Keratinocyte (primary cell): ENCODE measurements at regions not wholly inside any gene's neighbourhood (a gene's known extent, or its start where the extent isn't known, plus 50 kb on each side); places are given as distances from the start of the nearest gene placed in this dataset.

Experiments
- DNase-seq: peaks from one replicate; pipeline ENCODE4 v3.0.0-alpha.2; 2011; ENCODE audit warnings: low read depth, missing footprints, low spot score
- FAIRE-seq: peaks from 2 replicates; lab custom pipeline; 2011; peaks lifted over from hg19 to GRCh38; lab: Jason Lieb, UNC
- H2AFZ ChIP-seq: 2 replicates; pipeline ENCODE4 v1.6.0; 2012; ENCODE audit warnings: low read length, control low read depth, inconsistent platforms; ENCODE audit not compliant: control insufficient read depth
- H3K27ac ChIP-seq: 2 replicates; pipeline ENCODE4 v1.5.1; 2011; ENCODE audit warnings: low read length; ENCODE audit not compliant: control insufficient read depth, insufficient read depth
- H3K27me3 ChIP-seq: 3 replicates; pipeline ENCODE4 v1.6.0; 2011; ENCODE audit warnings: low read length; ENCODE audit not compliant: control insufficient read depth, insufficient read depth; ENCODE audit errors: extremely low read depth
- H3K36me3 ChIP-seq, 2 experiments: 2 replicates in 1 of 2; 3 replicates in 1 of 2; pipeline ENCODE4 v1.5.1; 2011; ENCODE audit warnings: low read length in 2 of 2, mild to moderate bottlenecking in 1 of 2; ENCODE audit not compliant: control insufficient read depth in 2 of 2, insufficient read depth in 2 of 2; ENCODE audit errors: extremely low read depth in 1 of 2
- H3K4me1 ChIP-seq: 3 replicates; pipeline ENCODE4 v1.5.1; 2011; ENCODE audit warnings: low read length; ENCODE audit not compliant: control insufficient read depth, insufficient read depth; ENCODE audit errors: extremely low read depth
- H3K4me2 ChIP-seq: 3 replicates; pipeline ENCODE4 v1.6.0; 2011; ENCODE audit warnings: low read depth, low read length; ENCODE audit not compliant: control insufficient read depth, insufficient read depth; ENCODE audit errors: extremely low read depth
- H3K4me3 ChIP-seq, 3 experiments: fragments of 200-600 bp in 1 of 3; sonication (generic) in 1 of 3; 2 replicates in 2 of 3; 3 replicates in 1 of 3; pipeline ENCODE4 v1.5.1; 2011 to 2016; ENCODE audit warnings: low read length in 3 of 3, mild to moderate bottlenecking in 3 of 3, control low read depth in 2 of 3, inconsistent platforms in 1 of 3, low read depth in 1 of 3, mixed read lengths in 1 of 3, mixed run types in 1 of 3, moderate library complexity in 1 of 3; ENCODE audit not compliant: control insufficient read depth in 2 of 3, insufficient read depth in 2 of 3; ENCODE audit errors: extremely low read depth in 1 of 3
- H3K79me2 ChIP-seq: 2 replicates; pipeline ENCODE4 v1.6.0; 2012; ENCODE audit warnings: low read length; ENCODE audit not compliant: control insufficient read depth, insufficient read depth
- H3K9ac ChIP-seq: 3 replicates; pipeline ENCODE4 v1.6.0; 2011; ENCODE audit warnings: low read length; ENCODE audit not compliant: control insufficient read depth, insufficient read depth; ENCODE audit errors: extremely low read depth
- H3K9me1 ChIP-seq: 3 replicates; pipeline ENCODE4 v1.6.0; 2011; ENCODE audit warnings: low read length; ENCODE audit not compliant: control insufficient read depth, insufficient read depth; ENCODE audit errors: extremely low read depth
- H3K9me3 ChIP-seq: 2 replicates; pipeline ENCODE4 v1.5.1; 2012; ENCODE audit warnings: low read depth, low read length; ENCODE audit not compliant: control insufficient read depth
- H4K20me1 ChIP-seq: 3 replicates; pipeline ENCODE4 v1.6.0; 2011; ENCODE audit warnings: low read length; ENCODE audit not compliant: control insufficient read depth, insufficient read depth; ENCODE audit errors: extremely low read depth
- EZH2 ChIP-seq: IDR thresholded peaks from one replicate; pipeline ENCODE4 v1.6.1; 2012; ENCODE audit warnings: inconsistent platforms, mild to moderate bottlenecking, low read length, moderate library complexity
- dilution Hi-C: fragments of 300-500 bp; cut with MboI; formaldehyde crosslinking; loops from one replicate; pipeline ENCODE4 v1.7.0; 2020; ENCODE audit warnings: low sequenced_read_pairs; ENCODE audit not compliant: extremely low pct_ligation_motif_present
- TF ChIP-seq, protein P1 (sequence below), 3 experiments: IDR thresholded peaks in 1 of 3; conservative IDR thresholded peaks in 1 of 3; optimal IDR thresholded peaks in 1 of 3; 2 replicates in 2 of 3; 3 replicates in 1 of 3; pipeline versions ENCODE3 to v1.5.1; 2011; ENCODE audit warnings: low read length in 3 of 3, mild to moderate bottlenecking in 3 of 3, moderate library complexity in 2 of 3, control low read depth in 1 of 3, inconsistent platforms in 1 of 3; ENCODE audit not compliant: insufficient read depth in 2 of 3; ENCODE audit errors: extremely low read depth in 1 of 3

DNA sequence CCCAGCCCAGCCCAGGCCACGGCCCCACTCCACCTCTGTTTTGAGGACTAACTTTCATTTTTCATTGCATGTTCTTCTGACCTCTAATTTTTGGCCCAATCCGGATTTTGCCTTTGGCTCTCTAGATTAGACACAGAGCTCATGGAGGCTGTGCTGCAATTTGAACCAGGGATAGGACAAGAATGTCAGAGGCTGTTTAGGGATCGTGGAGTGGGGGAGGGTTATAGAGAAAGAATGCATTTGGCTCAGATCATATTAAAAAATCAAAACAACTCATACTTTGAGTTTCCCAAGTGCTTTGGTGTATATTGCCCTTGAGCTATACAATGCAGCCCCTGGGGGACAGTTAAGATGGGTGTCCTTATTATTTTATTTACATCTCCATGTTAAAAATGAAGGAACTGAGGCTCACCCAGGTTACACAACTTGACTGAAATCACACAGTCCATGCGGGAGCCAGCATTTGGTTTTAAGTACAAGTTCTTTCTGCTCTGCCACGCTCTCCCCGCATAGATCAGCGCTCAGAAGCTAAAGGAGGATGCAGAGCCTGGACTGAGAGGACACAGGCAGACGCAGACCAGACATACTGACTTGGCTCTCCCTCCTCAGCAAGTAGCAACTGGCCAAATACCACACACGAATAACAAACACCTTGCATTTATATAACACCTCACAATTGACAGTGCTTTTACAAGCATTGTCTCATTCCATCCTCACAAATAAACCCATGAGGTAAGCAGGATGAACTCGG is 126.4 kb upstream of the RAI14 start:
- Histone ChIP-seq H3K4me3 (no peak overlapping the region), H3K27me3 (no peaks in the 10 kb centered on the region), H3K9ac (no peak overlapping the region), H2AFZ (peak overlapping the region; percentile 27), H3K79me2 (no peaks in the 10 kb centered on the region), H3K27ac (no peak overlapping the region), H3K4me1 (peaks cover 23% of the 10 kb centered on the region), H4K20me1 (no peaks in the 10 kb centered on the region), H3K9me1 (no peaks in the 10 kb centered on the region), H3K9me3 (no peaks in the 10 kb centered on the region), H3K36me3 (no peaks in the 10 kb centered on the region), H3K4me2 (no peak overlapping the region)
- TF ChIP-seq, protein P1, sequence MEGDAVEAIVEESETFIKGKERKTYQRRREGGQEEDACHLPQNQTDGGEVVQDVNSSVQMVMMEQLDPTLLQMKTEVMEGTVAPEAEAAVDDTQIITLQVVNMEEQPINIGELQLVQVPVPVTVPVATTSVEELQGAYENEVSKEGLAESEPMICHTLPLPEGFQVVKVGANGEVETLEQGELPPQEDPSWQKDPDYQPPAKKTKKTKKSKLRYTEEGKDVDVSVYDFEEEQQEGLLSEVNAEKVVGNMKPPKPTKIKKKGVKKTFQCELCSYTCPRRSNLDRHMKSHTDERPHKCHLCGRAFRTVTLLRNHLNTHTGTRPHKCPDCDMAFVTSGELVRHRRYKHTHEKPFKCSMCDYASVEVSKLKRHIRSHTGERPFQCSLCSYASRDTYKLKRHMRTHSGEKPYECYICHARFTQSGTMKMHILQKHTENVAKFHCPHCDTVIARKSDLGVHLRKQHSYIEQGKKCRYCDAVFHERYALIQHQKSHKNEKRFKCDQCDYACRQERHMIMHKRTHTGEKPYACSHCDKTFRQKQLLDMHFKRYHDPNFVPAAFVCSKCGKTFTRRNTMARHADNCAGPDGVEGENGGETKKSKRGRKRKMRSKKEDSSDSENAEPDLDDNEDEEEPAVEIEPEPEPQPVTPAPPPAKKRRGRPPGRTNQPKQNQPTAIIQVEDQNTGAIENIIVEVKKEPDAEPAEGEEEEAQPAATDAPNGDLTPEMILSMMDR (optimal IDR thresholded peaks at IDR 0.05 in 1 of 3, IDR thresholded peaks at IDR 0.05 in 1 of 3, conservative IDR thresholded peaks at IDR 0.05 in 1 of 3; ENCODE audit: extremely low read depth in 1 of 3, insufficient read depth in 2 of 3, low read length in 3 of 3) = no peak
- no peak for TF ChIP-seq EZH2
- DNase-seq (no peak), FAIRE-seq (no peak)
- dilution Hi-C loops = no loop called here

DNA sequence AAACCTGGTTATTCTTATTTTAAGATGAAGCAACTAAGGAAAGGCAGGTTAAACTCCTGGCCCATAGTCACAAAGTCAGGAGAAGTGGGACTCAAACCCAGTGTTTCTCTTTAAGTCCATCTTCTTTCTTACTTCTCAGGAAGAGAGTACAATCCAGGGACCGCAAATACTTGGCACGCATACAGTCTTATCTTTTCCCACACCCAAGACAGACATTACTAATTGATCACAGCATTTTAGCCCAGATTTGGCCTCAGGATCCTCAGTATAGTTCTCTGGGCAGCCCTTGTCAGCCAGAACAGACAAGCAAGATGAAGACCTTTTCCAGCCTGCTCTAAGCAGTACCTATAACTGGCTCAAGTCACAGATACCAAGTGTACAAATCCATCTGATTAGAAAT is 125.5 kb upstream of the RAI14 start:
- dilution Hi-C loops = no loop called here
- no peak for DNase-seq
- no peak for TF ChIP-seq EZH2
- TF ChIP-seq, protein P1 (optimal IDR thresholded peaks at IDR 0.05 in 1 of 3, IDR thresholded peaks at IDR 0.05 in 1 of 3, conservative IDR thresholded peaks at IDR 0.05 in 1 of 3; ENCODE audit: extremely low read depth in 1 of 3, insufficient read depth in 2 of 3, low read length in 3 of 3) = no peak

More for the DNA sequence above, 125.5 kb upstream of the RAI14 start:
- Histone ChIP-seq H4K20me1 (no peaks in the 10 kb centered on the region), H3K9me1 (no peaks in the 10 kb centered on the region), H3K4me2 (no peak overlapping the region), H3K9me3 (no peaks in the 10 kb centered on the region), H3K4me1 (peaks cover 23% of the 10 kb centered on the region), H3K9ac (no peak overlapping the region), H3K27me3 (no peaks in the 10 kb centered on the region), H3K36me3 (no peaks in the 10 kb centered on the region), H2AFZ (no peak overlapping the region), H3K79me2 (no peaks in the 10 kb centered on the region), H3K4me3 (no peak overlapping the region), H3K27ac (no peak overlapping the region)
- FAIRE-seq = no peak
